GM20431 (cell line): ENCODE measurements at regions not wholly inside any gene's neighbourhood (a gene's known extent, or its start where the extent isn't known, plus 50 kb on each side); places are given as distances from the start of the nearest gene placed in this dataset.
"Not testable (repeated sequence)": the region's sequence is repeated elsewhere in the genome, so short reads cannot be mapped to it uniquely, and the experiment has no call there.

Experiments used
- in situ Hi-C: fragments of 300-500 bp; cut with MseI, MboI; formaldehyde crosslinking; loops from one replicate; pipeline ENCODE4 v1.15.0; 2020; ENCODE audit warnings: low sequenced_read_pairs; ENCODE audit not compliant: unreplicated experiment

- in situ Hi-C loops: no loop called here
Observed at GRCh38 chrX:80929251-80929650, 119.6 kb upstream of the BRWD3 start.

- in situ Hi-C loops: no loop called here
Observed at GRCh38 chrX:80917919-80918318, 108.2 kb upstream of the BRWD3 start.

DNA sequence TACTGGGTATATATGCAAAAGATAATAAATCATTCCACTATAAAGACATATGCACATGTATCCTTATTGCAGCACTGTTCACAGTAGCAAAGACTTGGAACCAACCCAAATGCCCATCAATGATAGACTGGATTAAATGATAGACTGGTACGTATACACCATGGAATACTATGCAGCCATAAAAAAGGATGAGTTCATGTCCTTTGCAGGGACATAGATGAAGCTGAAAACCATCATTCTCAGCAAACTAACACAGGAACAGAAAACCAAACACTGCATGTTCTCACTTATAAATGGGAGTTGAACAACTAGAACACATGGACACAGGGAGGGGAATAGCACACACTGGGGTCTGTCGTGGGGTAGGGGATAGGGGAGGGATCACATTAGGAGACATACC is 102.7 kb upstream of the BRWD3 start:
- in situ Hi-C loops: not testable (repeated sequence)

DNA sequence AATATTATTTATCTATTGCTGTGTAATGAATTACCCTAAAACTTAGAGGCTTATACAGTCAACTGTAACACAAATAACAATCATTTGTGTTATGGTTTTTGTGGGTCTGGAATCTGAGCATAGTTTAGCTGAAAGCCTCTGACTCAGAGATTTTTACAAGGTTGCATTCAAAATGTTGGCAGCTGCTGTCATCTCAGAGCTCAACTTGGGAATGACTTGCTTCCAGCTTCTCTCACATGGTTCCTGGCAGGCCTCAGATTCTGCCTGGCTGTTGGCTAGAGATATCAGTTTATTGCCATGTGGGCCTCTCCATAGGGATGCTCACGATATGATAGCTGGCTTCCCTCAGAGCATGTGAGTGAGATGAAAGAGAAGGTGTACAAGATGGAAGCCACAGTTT is 70.2 kb upstream of the BRWD3 start:
- in situ Hi-C loops: loop anchor here (25.0 kb wide), 1 partner anchor 507 kb away; no protein-coding TSS in a partner anchor

GRCh38 chrX:80879143-80879542 is 69.5 kb upstream of the BRWD3 start:
- in situ Hi-C loops: loop anchor here (25.0 kb wide), 1 partner anchor 508 kb away; no protein-coding TSS in a partner anchor

DNA sequence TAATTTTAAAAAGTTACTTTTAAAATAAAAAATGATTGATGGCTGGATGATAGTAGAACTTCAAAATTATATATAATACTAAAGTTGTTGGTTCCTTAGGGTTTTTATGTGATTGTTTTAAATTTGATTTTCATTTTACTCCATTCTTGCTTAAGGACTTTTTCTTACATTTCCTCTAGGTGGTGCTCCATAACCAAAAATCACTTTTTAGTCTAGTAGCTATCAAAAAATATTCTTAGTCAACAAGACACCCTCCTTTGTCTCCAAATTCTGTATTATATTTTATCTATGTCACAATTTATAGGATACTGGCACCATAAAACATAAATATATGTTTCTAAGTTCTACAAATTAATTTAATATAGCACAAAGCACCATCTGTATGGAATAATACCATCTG is 67.2 kb upstream of the BRWD3 start:
- in situ Hi-C loops: loop anchor here (25.0 kb wide), 1 partner anchor 510 kb away; no protein-coding TSS in a partner anchor
